ENCODE measurements at regions not wholly inside any gene's neighbourhood (a gene's known extent, or its start where the extent isn't known, plus 50 kb on each side); places are given as distances from the start of the nearest gene placed in this dataset.

GRCh38 chr7:149686011-149686410, 87.4 kb downstream of the ZNF467 start:
- no peak overlapping the region for H3K27ac ChIP-seq
- H3K4me2 ChIP-seq (ENCODE audit: low read length): no peak overlapping the region
- H3K4me3 ChIP-seq (ENCODE audit: low read depth, low read length): no peak overlapping the region
- H3K36me3 ChIP-seq (ENCODE audit: control insufficient read depth, insufficient read depth, low read length): no peaks in the 10 kb centered on the region
- H3K27me3 ChIP-seq (ENCODE audit: control insufficient read depth, insufficient read depth, low read length): no peaks in the 10 kb centered on the region
- H3K79me2 ChIP-seq: no peaks in the 10 kb centered on the region
- no peak for TF ChIP-seq CTCF (IDR thresholded peaks at IDR 0.05)
- no peaks in the 10 kb centered on the region for H3K4me1 ChIP-seq
- H3K9ac ChIP-seq: no peak overlapping the region
- no peak overlapping the region for H2AFZ ChIP-seq
- H3K9me3 ChIP-seq (ENCODE audit: control insufficient read depth, low read length): no peaks in the 10 kb centered on the region

GRCh38 chr7:149685455-149685854, 87.9 kb downstream of the ZNF467 start:
- H3K36me3 ChIP-seq (ENCODE audit: control insufficient read depth, insufficient read depth, low read length): no peaks in the 10 kb centered on the region
- H3K27me3 ChIP-seq (ENCODE audit: control insufficient read depth, insufficient read depth, low read length): no peaks in the 10 kb centered on the region
- no peak overlapping the region for H3K9ac ChIP-seq
- H3K79me2 ChIP-seq: no peaks in the 10 kb centered on the region
- H3K27ac ChIP-seq: no peak overlapping the region
- no peak for TF ChIP-seq CTCF (IDR thresholded peaks at IDR 0.05)
- H2AFZ ChIP-seq: no peak overlapping the region
- no peaks in the 10 kb centered on the region for H3K4me1 ChIP-seq
- no peak overlapping the region for H3K4me3 ChIP-seq (ENCODE audit: low read depth, low read length)
- H3K9me3 ChIP-seq (ENCODE audit: control insufficient read depth, low read length): no peaks in the 10 kb centered on the region
- H3K4me2 ChIP-seq (ENCODE audit: low read length): no peak overlapping the region

- Histone ChIP-seq H3K4me2 (ENCODE audit: low read length) (no peak overlapping the region), H2AFZ (no peak overlapping the region), H3K79me2 (no peaks in the 10 kb centered on the region), H3K9ac (no peak overlapping the region), H3K27ac (no peak overlapping the region), H3K27me3 (ENCODE audit: control insufficient read depth, insufficient read depth, low read length) (no peaks in the 10 kb centered on the region), H3K9me3 (ENCODE audit: control insufficient read depth, low read length) (no peaks in the 10 kb centered on the region), H3K4me3 (ENCODE audit: low read depth, low read length) (no peak overlapping the region), H3K4me1 (no peaks in the 10 kb centered on the region), H3K36me3 (ENCODE audit: control insufficient read depth, insufficient read depth, low read length) (no peaks in the 10 kb centered on the region)
- no peak for TF ChIP-seq CTCF (IDR thresholded peaks at IDR 0.05)
These were observed 89.5 kb downstream of the ZNF467 start for GRCh38 chr7:149683898-149684297.

- Histone ChIP-seq H3K27ac (no peak overlapping the region), H3K4me2 (ENCODE audit: low read length) (no peak overlapping the region), H3K36me3 (ENCODE audit: control insufficient read depth, insufficient read depth, low read length) (no peaks in the 10 kb centered on the region), H3K4me3 (ENCODE audit: low read depth, low read length) (no peak overlapping the region), H3K4me1 (no peaks in the 10 kb centered on the region), H3K9ac (no peak overlapping the region), H3K79me2 (no peaks in the 10 kb centered on the region), H2AFZ (no peak overlapping the region), H3K27me3 (ENCODE audit: control insufficient read depth, insufficient read depth, low read length) (no peaks in the 10 kb centered on the region), H3K9me3 (ENCODE audit: control insufficient read depth, low read length) (no peaks in the 10 kb centered on the region)
- TF ChIP-seq CTCF (IDR thresholded peaks at IDR 0.05): no peak
These were observed 90.2 kb downstream of the ZNF467 start for GRCh38 chr7:149683181-149683580.

- no peaks in the 10 kb centered on the region for H3K4me1 ChIP-seq
- H3K4me2 ChIP-seq (ENCODE audit: low read length): no peak overlapping the region
- no peak overlapping the region for H2AFZ ChIP-seq
- H3K27me3 ChIP-seq (ENCODE audit: control insufficient read depth, insufficient read depth, low read length): no peaks in the 10 kb centered on the region
- TF ChIP-seq CTCF (IDR thresholded peaks at IDR 0.05): no peak
- H3K27ac ChIP-seq: no peak overlapping the region
- no peak overlapping the region for H3K4me3 ChIP-seq (ENCODE audit: low read depth, low read length)
- H3K79me2 ChIP-seq: no peaks in the 10 kb centered on the region
- no peaks in the 10 kb centered on the region for H3K9me3 ChIP-seq (ENCODE audit: control insufficient read depth, low read length)
- no peak overlapping the region for H3K9ac ChIP-seq
- no peaks in the 10 kb centered on the region for H3K36me3 ChIP-seq (ENCODE audit: control insufficient read depth, insufficient read depth, low read length)
These were observed 91.3 kb downstream of the ZNF467 start for GRCh38 chr7:149682038-149682437.
